ENCODE measurements at regions not wholly inside any gene's neighbourhood (a gene's known extent, or its start where the extent isn't known, plus 50 kb on each side); places are given as distances from the start of the nearest gene placed in this dataset.

DNA sequence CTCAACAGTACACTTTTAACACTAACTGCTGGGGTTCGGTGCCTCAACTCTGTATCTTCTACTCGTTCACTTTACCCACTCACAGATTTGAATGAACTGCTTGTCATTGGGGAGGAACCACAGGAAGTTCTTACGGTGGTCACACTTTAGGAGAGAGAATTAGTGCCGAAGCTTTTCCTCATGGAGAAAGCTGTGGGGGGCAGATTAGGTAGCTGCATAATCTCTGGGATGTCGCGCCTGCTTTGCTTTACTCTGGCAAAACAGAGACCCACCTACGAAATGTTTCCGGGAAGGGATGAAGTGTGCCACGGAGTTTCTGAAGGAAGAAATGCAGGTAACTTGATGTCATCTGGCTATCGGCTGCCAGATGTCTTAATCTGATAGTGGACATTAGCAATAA is 949.7 kb upstream of the TENM3 start:
- no peak for DNase-seq (ENCODE audit: low read depth in 4 of 4, low spot score in 3 of 4)

DNA sequence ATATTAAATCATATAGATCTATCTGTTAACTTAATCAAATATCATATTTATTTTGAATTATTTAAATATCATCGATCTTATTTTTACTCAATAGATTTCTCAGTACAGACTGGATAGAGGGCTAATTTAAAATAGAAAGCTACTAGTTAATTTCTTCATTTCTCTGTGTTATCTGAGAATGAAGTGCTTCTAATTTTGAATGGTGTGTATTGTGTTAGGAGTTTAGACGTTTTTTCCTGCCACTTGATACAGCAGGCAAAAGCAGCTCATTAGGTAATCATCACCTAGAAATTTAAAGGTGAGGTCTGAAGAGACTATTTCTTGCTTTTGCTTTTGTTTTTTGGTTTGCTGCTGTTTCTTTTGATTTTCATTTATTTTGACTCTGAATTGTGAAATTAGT is 948.8 kb upstream of the TENM3 start:
- no peak for DNase-seq (ENCODE audit: low read depth in 4 of 4, low spot score in 3 of 4)

DNA sequence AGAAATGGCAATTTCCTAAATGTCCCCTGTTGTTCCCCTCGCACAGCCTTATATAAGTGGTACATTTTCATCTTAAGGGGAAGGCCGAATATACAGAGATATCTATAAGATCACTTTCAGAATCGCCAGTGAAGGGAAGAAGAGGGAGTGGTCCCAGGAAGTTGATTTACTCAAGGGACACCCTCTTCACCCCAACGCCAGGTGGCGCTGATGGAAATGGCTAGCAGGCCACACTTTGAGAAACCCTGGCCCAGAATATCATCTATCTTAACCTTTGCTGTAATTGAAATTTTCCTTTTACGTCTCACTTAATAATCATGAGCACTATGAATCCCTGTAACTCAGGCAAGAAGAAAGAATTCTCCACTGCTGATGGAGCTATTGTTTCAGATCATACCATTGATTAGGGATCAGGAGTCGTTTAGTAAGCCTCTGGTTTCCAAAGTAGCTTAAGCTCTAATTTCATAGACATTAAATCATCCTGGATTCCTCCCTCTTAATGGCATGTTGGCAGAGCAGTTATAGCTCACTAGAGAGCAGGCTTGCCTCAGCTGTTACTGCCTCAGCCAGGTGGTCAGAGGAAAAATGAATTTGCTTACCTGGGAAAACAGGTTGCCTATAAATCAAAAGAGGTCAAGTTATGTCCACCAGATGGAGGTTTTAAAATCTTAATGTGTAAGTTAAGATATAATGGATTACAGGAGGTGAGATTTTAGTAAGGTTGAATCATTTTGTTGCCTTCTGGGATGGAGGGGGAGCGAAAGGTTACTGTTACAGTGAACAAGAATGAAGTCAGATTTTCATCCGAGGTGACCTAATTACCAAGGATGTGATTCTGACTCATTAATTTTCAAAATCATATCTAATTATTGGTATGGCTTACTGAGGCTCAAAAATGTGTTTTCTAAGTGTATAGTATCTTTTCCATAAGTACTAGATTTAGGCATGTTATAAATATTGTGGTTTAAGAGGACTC is 941.2 kb upstream of the TENM3 start:
- no peak for DNase-seq (ENCODE audit: low read depth in 4 of 4, low spot score in 3 of 4)

DNA sequence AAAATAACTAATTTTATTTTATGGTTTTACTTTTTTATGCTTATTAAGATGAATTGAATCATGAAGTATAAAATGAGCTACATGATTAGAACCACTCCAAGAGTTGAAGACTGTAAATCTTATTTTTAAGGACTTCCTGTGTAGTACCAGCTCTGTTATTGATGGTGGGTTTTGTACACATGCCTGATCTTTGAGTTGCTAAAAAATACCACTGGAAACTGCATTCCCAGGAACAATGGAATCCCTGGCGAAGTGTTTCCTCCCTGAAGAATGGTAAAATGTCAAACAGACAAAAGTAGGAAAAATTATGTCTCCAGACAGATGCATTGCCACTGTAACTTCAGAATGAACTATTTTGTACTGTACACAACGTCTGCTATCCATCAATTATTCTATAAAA is 935.4 kb upstream of the TENM3 start:
- DNase-seq (ENCODE audit: low read depth in 4 of 4, low spot score in 3 of 4) = no peak

DNA sequence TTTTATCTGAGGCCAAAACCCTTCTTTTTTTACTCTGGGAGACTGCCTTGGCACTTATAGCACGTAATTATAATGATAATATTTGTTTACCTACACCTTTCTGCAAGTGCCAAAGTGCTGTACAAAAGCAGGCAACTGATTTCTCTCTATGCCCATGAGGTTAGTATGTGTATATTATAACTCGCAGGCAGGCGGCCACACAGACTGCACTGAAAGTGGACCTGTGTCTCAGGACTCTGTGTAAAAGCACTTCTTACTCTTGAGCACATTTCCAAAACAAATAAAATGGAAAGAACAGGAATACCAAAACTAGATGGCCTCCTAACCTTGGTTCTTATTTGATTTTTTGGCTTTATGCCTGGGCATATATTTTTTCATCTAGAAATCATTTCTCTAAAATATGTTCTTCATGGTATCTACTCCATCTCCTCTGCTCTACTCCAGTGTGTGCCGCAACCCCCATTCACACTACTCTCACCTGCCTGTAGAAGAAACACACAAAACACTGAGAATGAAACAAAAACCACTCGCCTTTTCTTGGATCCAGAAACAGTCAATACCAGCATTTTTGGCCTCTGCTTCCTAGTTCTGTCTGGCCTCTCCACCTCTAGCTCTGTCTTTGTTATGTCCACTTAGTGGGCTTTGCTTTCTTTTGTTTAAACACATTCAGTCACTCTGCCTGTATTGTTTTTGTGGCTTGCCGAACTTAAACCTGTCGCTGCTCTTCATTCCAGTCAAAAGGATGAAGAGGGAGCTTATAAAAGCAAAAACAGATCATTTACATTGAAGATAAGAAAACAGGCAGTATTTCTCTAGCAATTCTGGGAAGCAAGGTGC is 934.5 kb upstream of the TENM3 start:
- DNase-seq (ENCODE audit: low read depth in 4 of 4, low spot score in 3 of 4) = no peak

DNA sequence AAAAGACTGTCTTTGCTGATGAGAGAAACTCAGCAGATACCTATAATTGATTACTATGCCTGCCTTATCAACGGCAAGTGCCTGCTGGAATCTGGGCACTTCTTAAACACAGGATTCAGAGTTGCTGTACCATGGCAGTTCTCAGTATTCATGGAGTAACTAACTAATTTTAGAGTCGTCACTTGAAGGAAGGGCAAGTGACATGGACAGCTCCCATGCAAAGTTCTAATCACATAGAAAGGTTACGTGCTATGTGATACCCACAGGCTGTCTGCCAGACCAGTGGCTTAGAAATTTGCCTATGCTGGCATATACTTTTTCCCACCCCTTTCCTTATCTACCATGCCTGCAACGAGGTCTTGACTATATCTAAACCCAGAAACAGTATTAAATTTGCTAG is 931.1 kb upstream of the TENM3 start:
- DNase-seq (ENCODE audit: low read depth in 4 of 4, low spot score in 3 of 4) = no peak

DNA sequence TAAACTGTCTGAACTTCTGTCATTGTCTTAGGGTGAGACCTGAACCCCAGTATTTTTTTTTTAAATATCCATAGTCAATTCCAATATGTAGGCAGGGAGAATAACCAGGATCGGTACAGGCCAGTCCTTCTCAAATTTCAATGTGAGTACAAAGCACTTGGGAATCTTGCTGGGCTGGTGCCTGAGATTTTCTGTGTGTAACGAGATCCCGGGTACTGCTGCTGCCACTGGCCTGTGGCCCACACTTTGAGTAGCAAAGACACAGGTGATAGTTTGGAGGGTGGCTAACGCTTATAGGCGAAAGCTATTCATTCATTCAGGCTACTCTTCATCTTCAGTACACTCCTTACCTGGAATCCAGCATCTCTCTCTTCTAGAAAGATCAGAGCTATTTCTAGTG is 923.6 kb upstream of the TENM3 start:
- no peak for DNase-seq (ENCODE audit: low read depth in 4 of 4, low spot score in 3 of 4)

DNA sequence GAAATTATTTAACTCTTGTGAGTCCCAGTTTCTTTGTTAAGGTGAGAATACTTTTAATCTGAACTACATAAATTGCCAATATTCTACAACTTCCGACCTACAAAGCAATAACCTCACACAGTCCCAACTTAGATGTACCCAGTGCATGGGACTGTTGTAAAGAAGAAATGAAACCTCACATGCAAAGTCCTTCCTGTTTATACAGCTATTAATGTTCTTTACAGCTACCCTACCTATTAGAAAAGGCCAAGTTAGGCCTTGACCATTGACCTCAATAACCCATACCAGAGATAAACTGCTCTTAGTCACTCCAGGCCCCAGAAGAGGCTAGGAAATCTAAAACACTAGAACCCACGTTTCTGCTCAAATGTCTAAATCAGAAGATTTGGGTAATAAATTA is 920.1 kb upstream of the TENM3 start:
- no peak for DNase-seq (ENCODE audit: low read depth in 4 of 4, low spot score in 3 of 4)

DNA sequence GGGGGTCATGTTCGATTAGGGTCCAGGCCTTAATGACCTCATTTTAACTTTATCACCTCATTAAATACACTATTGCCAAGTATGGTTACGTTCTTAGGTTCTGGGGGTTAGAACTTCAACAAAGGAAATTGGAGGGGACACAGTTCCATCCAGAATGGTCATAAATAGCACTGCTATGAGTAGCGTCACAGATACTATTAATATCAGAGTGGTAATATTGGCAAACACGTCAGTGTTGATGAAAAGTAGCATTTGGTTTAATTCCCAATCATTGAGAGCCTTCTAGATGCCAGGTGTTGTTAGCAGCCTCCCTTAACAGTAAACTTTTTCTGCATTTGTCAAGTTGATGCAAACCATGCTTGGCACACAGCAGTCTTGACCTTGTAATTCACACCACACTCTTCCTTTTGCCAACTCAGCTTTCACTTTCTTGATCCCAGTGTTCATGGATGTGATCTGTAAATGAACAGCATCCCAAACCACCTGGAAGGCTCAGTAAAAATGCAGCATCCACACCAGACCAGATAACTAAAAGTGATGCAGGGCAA is 912.5 kb upstream of the TENM3 start:
- no peak for DNase-seq (ENCODE audit: low read depth in 4 of 4, low spot score in 3 of 4)

DNA sequence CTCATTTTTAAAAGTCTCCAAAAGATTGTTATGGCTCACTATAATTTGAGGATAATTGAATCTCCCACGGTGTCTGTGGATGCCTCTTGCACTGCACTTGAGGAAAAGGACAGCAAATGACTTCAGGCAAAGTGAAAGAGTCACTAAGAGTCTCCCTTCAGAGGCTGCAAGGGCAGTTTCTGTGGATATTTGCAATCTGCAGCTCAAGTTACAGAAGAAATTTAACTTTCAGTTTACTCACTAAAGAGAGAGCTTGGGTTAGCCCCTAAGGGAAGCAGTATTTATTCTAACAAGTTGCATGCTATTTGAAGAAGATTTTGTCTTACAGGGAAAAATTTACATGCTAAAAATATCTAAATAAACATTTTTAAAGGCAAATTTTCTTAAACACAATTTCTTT is 912.0 kb upstream of the TENM3 start:
- DNase-seq (ENCODE audit: low read depth in 4 of 4, low spot score in 3 of 4) = no peak

DNA sequence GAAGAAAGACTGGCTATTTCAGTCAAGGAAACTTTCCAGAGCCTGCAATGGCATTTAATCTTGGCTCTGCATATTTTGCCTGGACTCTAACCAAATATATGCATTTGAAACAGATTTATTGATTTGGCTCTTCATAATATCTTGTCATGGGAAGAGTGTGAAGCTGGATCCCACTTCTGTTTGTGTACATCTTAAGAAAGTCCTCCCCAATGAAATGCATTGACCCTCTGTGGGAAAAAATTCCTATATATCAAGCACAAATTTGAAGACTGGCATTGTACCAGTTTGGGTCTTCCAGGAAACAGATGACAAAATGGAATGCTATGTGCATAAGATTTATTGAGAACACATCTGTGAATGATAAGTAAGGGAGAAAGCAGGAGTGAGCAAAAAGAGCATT is 897.3 kb upstream of the TENM3 start:
- DNase-seq (ENCODE audit: low read depth in 4 of 4, low spot score in 3 of 4) = no peak

DNA sequence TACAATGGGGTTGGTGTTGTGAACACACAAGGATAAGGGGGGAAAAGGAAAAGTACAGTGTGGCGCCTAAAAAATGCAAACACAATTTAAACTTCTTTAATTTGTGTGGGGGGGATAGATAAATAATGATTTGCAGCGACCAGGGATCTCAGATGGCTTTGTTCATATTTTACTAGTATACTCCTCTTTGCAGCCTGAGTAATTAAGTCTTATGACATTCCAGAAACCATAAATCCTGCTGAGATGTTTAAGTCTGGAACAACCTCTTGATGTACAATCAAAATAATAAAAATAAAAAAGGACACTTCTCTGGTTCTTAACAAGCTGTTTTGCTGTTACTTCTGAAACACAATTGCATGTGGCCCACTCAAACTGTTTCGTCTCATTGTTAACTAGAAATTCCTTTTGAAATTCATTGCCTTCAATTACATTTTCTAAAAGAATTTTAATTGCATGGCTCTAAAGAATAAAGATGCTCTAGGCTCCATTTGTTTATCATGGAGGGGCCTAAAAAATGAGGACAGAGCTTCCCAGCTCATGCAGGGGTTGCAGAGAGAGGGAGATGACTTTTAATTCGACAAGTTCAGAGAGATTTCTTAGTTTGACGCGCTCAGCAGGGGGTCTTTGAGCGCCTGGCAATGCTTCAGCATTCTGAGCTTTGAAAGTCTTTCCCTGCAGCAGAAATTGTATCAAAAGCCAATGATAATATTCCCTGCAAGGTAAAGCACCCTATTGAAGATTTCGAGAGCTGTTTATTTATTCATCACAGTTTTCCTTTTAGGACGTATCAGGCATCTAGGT is 892.4 kb upstream of the TENM3 start:
- peak in 1 of 4 donors; percentile 33 for DNase-seq (ENCODE audit: low read depth in 4 of 4, low spot score in 3 of 4)

DNA sequence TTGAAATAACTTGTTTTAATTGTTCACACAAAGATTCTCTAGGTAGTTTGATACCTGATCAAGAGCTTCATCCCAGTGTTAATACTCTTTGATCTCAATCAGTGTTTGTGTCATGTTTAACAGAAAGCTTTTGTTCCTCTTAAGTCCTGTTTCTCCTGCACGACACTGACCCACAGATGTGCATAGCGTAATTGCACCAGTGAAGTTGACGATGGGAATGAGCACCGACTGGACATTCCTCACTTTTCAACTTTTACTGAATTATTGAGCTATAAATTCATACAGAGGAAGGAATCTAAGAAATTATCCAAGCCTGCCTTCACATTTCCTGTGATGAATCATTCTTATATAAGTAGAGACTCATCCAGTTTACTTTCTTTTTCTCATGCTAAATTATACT is 878.7 kb upstream of the TENM3 start:
- no peak for DNase-seq (ENCODE audit: low read depth in 4 of 4, low spot score in 3 of 4)

DNA sequence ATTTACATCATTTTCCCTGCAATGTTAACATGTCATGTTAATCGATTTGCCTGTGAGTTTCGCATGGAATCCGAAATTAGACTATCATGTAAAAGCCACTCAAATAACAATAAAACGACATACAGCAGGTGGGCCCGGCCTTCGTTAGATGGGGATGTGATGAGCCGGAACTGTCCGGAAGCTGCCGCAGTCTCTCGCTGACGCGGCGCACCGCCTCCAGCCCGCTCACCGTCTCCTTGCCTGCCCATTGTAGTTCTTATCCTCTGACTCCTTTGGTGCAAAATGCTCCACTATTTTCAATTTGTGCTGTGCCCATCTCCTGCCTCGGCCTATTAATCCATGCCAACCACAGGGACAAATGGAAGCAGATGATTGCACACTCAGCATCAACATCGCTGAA is 877.5 kb upstream of the TENM3 start:
- no peak for DNase-seq (ENCODE audit: low read depth in 4 of 4, low spot score in 3 of 4)

DNA sequence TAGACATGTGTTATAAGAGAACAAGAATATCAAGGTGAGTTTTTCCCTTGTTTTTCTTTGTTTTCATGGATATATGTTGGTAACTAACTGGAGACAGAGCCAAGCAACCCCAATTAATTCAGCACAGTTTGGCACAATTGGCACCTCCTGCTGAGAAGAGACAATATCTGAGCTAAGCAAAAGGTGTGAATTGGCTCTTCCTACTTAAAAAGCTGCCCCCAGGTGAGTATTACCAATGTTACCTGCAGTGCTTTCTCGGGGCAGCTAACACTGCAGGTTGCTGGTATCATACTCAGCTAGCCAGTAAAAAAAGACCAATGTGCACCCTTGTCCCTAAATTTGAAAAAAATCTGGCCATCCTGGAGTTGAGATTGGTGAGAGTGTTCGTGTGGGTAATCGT is 871.2 kb upstream of the TENM3 start:
- DNase-seq (ENCODE audit: low read depth in 4 of 4, low spot score in 3 of 4) = no peak

DNA sequence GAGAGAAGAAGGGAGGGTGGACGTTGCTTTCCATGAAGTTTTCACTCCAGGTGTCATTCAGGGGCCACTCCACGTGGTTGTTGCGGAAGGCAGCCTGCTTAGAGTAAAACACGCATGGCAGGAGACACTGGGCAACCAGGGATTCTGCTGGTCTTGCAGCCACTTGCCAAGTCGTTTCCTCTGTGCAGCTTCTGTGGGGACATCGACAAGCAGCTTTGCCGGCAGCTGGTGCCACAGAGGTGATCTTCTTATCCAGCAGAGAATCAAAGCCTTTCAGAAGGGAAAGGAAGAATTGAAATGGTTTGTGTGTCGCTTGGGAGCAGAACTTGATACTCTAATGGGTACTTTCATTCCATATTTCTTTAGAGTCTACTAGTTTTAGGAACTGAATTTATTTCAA is 867.1 kb upstream of the TENM3 start:
- DNase-seq (ENCODE audit: low read depth in 4 of 4, low spot score in 3 of 4) = no peak

DNA sequence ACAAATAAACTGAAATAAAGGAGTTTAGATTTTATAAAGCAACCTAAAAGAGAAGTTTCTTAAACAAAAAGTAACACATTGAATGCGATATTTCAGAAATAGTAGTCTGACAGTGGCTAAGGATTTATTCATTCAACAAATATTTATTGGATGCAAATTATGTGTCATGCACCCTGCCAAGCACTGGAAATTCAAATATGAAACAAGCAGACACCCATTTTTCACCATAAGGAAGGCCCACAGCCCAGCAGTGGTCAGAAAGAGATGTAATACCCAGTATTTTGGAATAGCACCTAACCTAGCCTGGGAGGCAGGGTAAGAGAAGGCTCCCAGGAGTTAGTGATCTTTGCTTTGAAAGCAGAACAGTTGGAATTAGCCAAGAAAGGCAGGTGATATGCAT is 855.1 kb upstream of the TENM3 start:
- DNase-seq (ENCODE audit: low read depth in 4 of 4, low spot score in 3 of 4) = no peak

DNA sequence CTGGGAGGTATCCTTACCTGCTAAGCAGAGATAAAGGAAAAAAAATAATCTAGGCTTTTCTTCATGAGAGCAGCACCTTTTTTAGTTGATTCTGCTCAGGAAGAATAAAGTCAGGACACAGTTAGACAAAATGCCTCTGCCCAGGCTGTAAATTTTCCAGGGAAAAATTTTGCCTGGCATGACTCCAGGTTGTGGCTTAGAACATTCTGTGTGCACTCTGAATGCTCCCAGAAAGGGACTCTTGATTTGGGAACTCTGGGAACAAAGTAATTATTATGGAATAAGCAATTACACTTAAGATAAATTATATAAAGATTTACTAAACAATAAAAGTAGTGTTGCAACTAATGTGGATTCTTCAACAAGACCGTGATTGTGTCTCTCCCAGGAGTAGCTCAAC is 826.2 kb upstream of the TENM3 start:
- no peak for DNase-seq (ENCODE audit: low read depth in 4 of 4, low spot score in 3 of 4)

DNA sequence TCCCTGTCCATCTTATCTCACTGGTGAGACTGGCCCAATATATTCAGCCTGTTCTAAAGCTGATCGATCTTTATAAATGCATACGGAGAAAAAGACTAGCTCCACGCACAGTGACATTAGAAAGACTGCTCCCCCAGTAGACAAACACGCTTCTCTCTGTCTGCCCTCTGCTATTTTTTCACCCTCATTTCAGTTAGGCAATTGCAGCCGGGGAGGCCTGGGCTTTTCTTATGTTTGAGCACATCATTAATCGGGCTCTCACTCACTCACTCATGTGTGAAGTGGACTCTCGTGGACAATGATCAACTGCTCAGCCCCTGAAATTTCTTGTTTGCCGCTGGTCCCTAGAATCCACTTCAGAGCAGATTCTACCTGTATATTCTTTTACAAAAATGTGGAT is 824.7 kb upstream of the TENM3 start:
- DNase-seq (ENCODE audit: low read depth in 4 of 4, low spot score in 3 of 4) = peak in 2 of 4 donors; percentile 27 to 31

DNA sequence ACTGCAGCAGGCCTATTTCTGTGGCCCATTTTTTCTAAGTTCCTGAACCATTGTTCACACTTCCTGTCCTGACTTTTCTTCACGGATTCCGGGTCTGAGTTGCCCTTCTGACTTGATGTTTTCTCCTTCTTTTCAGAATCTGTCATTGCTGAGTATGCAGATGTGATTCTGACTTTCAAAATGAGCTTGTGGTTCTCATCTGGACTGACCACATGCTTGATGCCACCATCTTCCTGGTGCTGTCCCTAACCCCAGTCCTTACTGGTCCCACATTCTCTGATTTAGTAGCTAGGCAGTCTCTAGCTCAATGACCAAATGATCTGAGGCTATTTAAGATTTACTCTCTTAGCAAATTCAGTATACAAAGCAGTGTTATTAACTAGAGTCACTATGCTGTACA is 822.3 kb upstream of the TENM3 start:
- DNase-seq (ENCODE audit: low read depth in 4 of 4, low spot score in 3 of 4) = no peak
